Esophagus squamous epithelium (tissue), 5 donors: ENCODE measurements at regions not wholly inside any gene's neighbourhood (a gene's known extent, or its start where the extent isn't known, plus 50 kb on each side); places are given as distances from the start of the nearest gene placed in this dataset.

ENCODE experiments used
- DNase-seq: peaks from one replicate; lab custom pipeline; 2025; lab: John Stamatoyannopoulos, UW
- H3K27ac ChIP-seq, 4 donors: fragments of 200-600 bp; sonication (generic); one replicate each; pipeline ENCODE4 v1.5.1; 2016 to 2019; ENCODE audit warnings: mild to moderate bottlenecking in 1 of 4
- H3K27me3 ChIP-seq, 4 donors: fragments of 200-600 bp; sonication (generic); 1 replicate in 3 of 4; 2 replicates in 1 of 4; pipeline versions ENCODE4 v1.5.1 to v1.6.0; 2017 to 2021; ENCODE audit warnings: antibody characterized with exemption in 1 of 4
- H3K36me3 ChIP-seq, 3 donors: fragments of 200-600 bp; sonication (generic); one replicate each; pipeline ENCODE4 v1.5.1; 2016 to 2019
- H3K4me1 ChIP-seq, 3 donors: fragments of 200-600 bp; sonication (generic); one replicate each; pipeline ENCODE4 v1.5.1; 2017 to 2019
- H3K4me3 ChIP-seq, 4 donors: fragments of 200-600 bp; sonication (generic); 1 replicate in 3 of 4; 2 replicates in 1 of 4; pipeline ENCODE4 v1.5.1; 2016 to 2019; ENCODE audit warnings: mild to moderate bottlenecking in 2 of 4, moderate library complexity in 1 of 4
- H3K9me3 ChIP-seq, 3 donors: fragments of 200-600 bp; sonication (generic); one replicate each; pipeline ENCODE4 v1.5.1; 2016 to 2019
- CTCF ChIP-seq, 6 experiments: fragments of 450-650 bp in 4 of 6; fragments of 200-600 bp in 2 of 6; sonication (generic) in 2 of 6; IDR thresholded peaks; one replicate each; pipeline ENCODE4 v1.5.1; 2016 to 2019; ENCODE audit warnings: antibody characterized with exemption in 6 of 6, mild to moderate bottlenecking in 4 of 6, moderate library complexity in 4 of 6
- POLR2A ChIP-seq, 4 donors: fragments of 450-650 bp; IDR thresholded peaks; one replicate each; pipeline ENCODE4 v1.6.1; 2017; ENCODE audit warnings: antibody characterized with exemption in 4 of 4, mild to moderate bottlenecking in 4 of 4, moderate library complexity in 3 of 4
- WGBS, 2 donors: methylation state at CpG; one replicate each; pipeline ENCODE4 v1.1.5; 2018; 5-methylcytosine and 5-hydroxymethylcytosine counted together
- intact Hi-C: fragments of 100-400 bp; cut with DNase I; formaldehyde crosslinking; loops from one replicate; pipeline ENCODE4 v1.15.0; 2022
- donor health status: DM: yes; HTN: yes; CAD: no.

GRCh38 chr4:159043861-159044260 lies 59.0 kb upstream of the RAPGEF2 start:
- 60 to 75% methylated on average over 3 of the region's 3 CpGs for WGBS, 2 donors
- intact Hi-C loops: no loop called here

GRCh38 chr4:159045321-159045720 lies 57.6 kb upstream of the RAPGEF2 start:
- TF ChIP-seq CTCF (IDR thresholded peaks at IDR 0.05) (no peak), POLR2A (IDR thresholded peaks at IDR 0.05) (no peak)
- no peaks in the 10 kb centered on the region for H3K36me3 ChIP-seq
- no peak overlapping the region for H3K27ac ChIP-seq
- no peaks in the 10 kb centered on the region for H3K9me3 ChIP-seq
- H3K4me3 ChIP-seq: no peak overlapping the region
- intact Hi-C loops: no loop called here
- H3K27me3 ChIP-seq: no peaks in the 10 kb centered on the region
- no peak for DNase-seq
- H3K4me1 ChIP-seq: peaks cover 0 to 8% (median 0%) of the 10 kb centered on the region in 3 donors

More at GRCh38 chr4:159043861-159044260, 59.0 kb upstream of the RAPGEF2 start:
- Histone ChIP-seq H3K4me1 (peaks cover 0 to 8% (median 0%) of the 10 kb centered on the region in 3 donors), H3K4me3 (no peak overlapping the region), H3K36me3 (no peaks in the 10 kb centered on the region), H3K27me3 (no peaks in the 10 kb centered on the region), H3K9me3 (no peaks in the 10 kb centered on the region), H3K27ac (no peak overlapping the region)
- no peak for TF ChIP-seq POLR2A (IDR thresholded peaks at IDR 0.05)
- TF ChIP-seq CTCF (IDR thresholded peaks at IDR 0.05): no peak
- no peak for DNase-seq

DNA sequence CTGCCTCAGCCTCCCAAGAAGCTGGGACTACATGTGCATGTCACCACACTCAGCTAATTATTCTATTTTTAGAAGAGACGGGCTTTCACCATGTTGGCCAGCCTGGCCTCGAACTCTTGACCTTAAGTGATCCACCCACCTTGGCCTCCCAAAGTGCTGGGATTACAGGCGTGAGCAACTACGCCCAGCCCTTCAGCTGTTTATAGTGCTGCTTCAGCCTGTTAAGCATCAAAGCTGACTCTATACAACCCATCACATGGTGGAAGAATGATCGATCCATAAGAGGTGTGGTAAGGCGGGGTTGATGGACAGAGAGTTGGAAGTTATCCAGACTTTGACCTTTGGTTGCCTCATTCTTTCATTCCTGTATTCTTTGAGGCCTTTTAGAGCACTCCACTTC lies 56.2 kb upstream of the RAPGEF2 start:
- Histone ChIP-seq H3K9me3 (no peaks in the 10 kb centered on the region), H3K27me3 (no peaks in the 10 kb centered on the region), H3K27ac (no peak overlapping the region), H3K36me3 (no peaks in the 10 kb centered on the region), H3K4me1 (peaks cover 0 to 8% (median 0%) of the 10 kb centered on the region in 3 donors), H3K4me3 (no peak overlapping the region)
- intact Hi-C loops: no loop called here
- no peak for DNase-seq
- TF ChIP-seq CTCF (IDR thresholded peaks at IDR 0.05) (no peak), POLR2A (IDR thresholded peaks at IDR 0.05) (no peak)
- 67% methylated on average over 5 to 6 of the region's 6 CpGs for WGBS, 2 donors

- peaks cover 0 to 8% (median 0%) of the 10 kb centered on the region in 3 donors for H3K4me1 ChIP-seq
- H3K27me3 ChIP-seq: no peaks in the 10 kb centered on the region
- DNase-seq: no peak
- peak overlapping the region in 2 of 4 donors; percentile 20 to 55 for H3K4me3 ChIP-seq
- no peaks in the 10 kb centered on the region for H3K9me3 ChIP-seq
- TF ChIP-seq CTCF (IDR thresholded peaks at IDR 0.05) (no peak), POLR2A (IDR thresholded peaks at IDR 0.05) (no peak)
- H3K36me3 ChIP-seq: no peaks in the 10 kb centered on the region
- peak overlapping the region in 2 of 4 donors; percentile 0 to 11 for H3K27ac ChIP-seq
- intact Hi-C loops: no loop called here
- 65 to 69% methylated on average over 7 of the region's 7 CpGs for WGBS, 2 donors
Measured at GRCh38 chr4:159047478-159048165, 55.3 kb upstream of the RAPGEF2 start.

DNA sequence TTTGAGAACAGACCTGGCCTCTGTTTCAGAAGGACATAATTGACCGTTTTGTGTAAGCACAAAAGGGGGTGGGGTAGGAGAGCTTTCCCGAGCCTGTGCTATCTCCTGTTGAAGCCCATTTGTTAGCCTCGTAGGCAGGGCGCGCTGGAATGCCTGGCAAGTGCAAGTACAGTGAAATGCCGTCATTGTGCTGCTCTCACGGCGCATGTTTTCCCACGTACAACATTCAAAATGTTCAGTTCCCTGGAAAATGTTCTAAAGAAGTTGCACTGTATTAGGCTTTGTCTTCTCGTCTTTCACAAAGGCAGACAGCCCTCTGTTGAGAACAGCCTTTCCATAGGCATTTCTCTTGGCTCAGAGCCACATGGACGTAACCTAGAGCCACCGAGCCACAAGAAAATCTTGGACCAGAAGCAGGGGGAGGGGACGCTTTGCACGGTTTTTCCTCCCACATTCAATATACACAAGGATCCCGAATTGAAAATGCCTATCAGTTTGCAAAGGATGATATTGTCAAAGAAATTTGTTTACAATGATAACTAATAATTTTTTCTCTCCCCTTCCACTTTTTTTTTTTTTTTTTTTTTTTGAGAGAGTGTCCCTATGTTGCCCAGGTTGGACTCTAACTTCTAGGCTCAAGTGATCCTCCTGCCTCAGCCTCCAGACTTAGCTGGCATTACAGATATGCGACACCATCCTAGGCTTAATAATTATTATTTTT lies 54.6 kb upstream of the RAPGEF2 start:
- H3K4me1 ChIP-seq: peaks cover 0 to 8% (median 0%) of the 10 kb centered on the region in 3 donors
- intact Hi-C loops: no loop called here
- peak overlapping the region in 3 of 4 donors; percentile 20 to 55 (median 24) for H3K4me3 ChIP-seq
- H3K36me3 ChIP-seq: no peaks in the 10 kb centered on the region
- H3K27ac ChIP-seq: peak overlapping the region in 2 of 4 donors; percentile 0 to 11
- H3K27me3 ChIP-seq: no peaks in the 10 kb centered on the region
- 21 to 35% methylated on average over 15 to 16 of the region's 16 CpGs for WGBS, 2 donors
- TF ChIP-seq CTCF (IDR thresholded peaks at IDR 0.05): no peak
- TF ChIP-seq POLR2A (IDR thresholded peaks at IDR 0.05): no peak
- H3K9me3 ChIP-seq: no peaks in the 10 kb centered on the region
- no peak for DNase-seq
